ENCODE measurements at regions not wholly inside any gene's neighbourhood (a gene's known extent, or its start where the extent isn't known, plus 50 kb on each side); places are given as distances from the start of the nearest gene placed in this dataset.

DNA sequence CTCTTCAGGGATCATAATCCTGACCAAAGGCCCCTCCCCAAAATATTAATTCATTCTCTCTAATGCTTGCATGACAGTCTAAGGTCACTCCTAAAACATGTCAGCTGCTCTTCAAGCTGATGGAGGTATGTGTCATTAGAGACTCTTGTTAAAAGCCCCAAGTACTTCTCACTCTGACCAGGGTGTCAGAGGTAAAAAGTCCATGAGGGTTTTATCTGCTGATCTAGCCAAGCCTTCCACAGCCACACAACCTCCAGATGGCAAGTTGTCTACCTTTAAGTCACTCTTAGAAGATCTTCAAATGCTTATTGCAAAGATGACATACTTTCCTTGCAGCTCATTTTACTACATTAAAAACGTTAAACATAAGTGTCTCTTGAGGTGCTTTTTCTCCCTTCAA lies 83.6 kb upstream of the ETAA1 start:
- no TSS peak for BruUV-seq (replicated peaks)
- no peak for TF ChIP-seq POLR2AphosphoS5 (IDR thresholded peaks at IDR 0.05; ENCODE audit: insufficient read depth, low read depth, low read length)
- TF ChIP-seq, protein P1, sequence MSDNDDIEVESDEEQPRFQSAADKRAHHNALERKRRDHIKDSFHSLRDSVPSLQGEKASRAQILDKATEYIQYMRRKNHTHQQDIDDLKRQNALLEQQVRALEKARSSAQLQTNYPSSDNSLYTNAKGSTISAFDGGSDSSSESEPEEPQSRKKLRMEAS (IDR thresholded peaks at IDR 0.05; ENCODE audit: insufficient read depth, insufficient read length) = no peak
- no peak for TF ChIP-seq EZH2 (IDR thresholded peaks at IDR 0.05; ENCODE audit: borderline replicate concordance, low read depth, low read length, severe bottlenecking)
- no peak for TF ChIP-seq MYC (IDR thresholded peaks at IDR 0.05; ENCODE audit: low read depth, low read length)
- TF ChIP-seq FOS (IDR thresholded peaks at IDR 0.05; ENCODE audit: borderline replicate concordance, insufficient read depth, low read length) = no peak
- TF ChIP-seq JUN (IDR thresholded peaks at IDR 0.05; ENCODE audit: borderline replicate concordance, insufficient read depth, insufficient read length, low read depth) = no peak
- TF ChIP-seq GATA2 (IDR thresholded peaks at IDR 0.05; ENCODE audit: insufficient read depth, insufficient read length, low read depth, low read length) = no peak
- TF ChIP-seq, protein P2, sequence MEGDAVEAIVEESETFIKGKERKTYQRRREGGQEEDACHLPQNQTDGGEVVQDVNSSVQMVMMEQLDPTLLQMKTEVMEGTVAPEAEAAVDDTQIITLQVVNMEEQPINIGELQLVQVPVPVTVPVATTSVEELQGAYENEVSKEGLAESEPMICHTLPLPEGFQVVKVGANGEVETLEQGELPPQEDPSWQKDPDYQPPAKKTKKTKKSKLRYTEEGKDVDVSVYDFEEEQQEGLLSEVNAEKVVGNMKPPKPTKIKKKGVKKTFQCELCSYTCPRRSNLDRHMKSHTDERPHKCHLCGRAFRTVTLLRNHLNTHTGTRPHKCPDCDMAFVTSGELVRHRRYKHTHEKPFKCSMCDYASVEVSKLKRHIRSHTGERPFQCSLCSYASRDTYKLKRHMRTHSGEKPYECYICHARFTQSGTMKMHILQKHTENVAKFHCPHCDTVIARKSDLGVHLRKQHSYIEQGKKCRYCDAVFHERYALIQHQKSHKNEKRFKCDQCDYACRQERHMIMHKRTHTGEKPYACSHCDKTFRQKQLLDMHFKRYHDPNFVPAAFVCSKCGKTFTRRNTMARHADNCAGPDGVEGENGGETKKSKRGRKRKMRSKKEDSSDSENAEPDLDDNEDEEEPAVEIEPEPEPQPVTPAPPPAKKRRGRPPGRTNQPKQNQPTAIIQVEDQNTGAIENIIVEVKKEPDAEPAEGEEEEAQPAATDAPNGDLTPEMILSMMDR (IDR thresholded peaks at IDR 0.05; ENCODE audit: extremely low read depth in 1 of 2, insufficient read depth in 1 of 2, low read depth in 1 of 2, low read length in 2 of 2) = no peak
- H3K9me3 ChIP-seq (replicated peaks; ENCODE audit: control insufficient read depth, insufficient read depth, low read length) = no peaks in the 10 kb centered on the region
- H4K20me1 ChIP-seq (replicated peaks; ENCODE audit: control insufficient read depth, extremely low read depth, insufficient read depth, low read length) = no peaks in the 10 kb centered on the region
- H3K79me2 ChIP-seq (ENCODE audit: control insufficient read depth, insufficient read depth, low read length) = no peaks in the 10 kb centered on the region
- H3K4me2 ChIP-seq (ENCODE audit: insufficient read depth, low read length) = no peak overlapping the region
- H3K36me3 ChIP-seq (ENCODE audit: control insufficient read depth in 2 of 2, extremely low read depth in 1 of 2, insufficient read depth in 2 of 2, low read length in 2 of 2) = no peaks in the 10 kb centered on the region
- FAIRE-seq (no peak), DNase-seq (ENCODE audit: low read depth, low spot score) (no peak)
- dilution Hi-C loops (cut with MboI; ENCODE audit: extremely low pct_ligation_motif_present, low sequenced_read_pairs) (no loop called here), intact Hi-C loops (cut with micrococcal nuclease) (loop anchor here (2.0 kb wide), 1 partner anchor 683 kb away; no protein-coding TSS in a partner anchor)
- no peak overlapping the region for H3K4me3 ChIP-seq (replicated peaks in 1 of 3; ENCODE audit: insufficient read depth in 1 of 3, low read depth in 1 of 3, low read length in 3 of 3)
- H3K9ac ChIP-seq (replicated peaks; ENCODE audit: extremely low read depth, insufficient read depth, low read length) = no peak overlapping the region
- H3K9me1 ChIP-seq (replicated peaks; ENCODE audit: control insufficient read depth, extremely low read depth, insufficient read depth, low read length) = no peaks in the 10 kb centered on the region
- no peaks in the 10 kb centered on the region for H3K4me1 ChIP-seq (ENCODE audit: control insufficient read depth, extremely low read depth, insufficient read depth, low read length)
- no peak overlapping the region for H3K27ac ChIP-seq (ENCODE audit: insufficient read depth, low read depth, low read length)
- H3K27me3 ChIP-seq (ENCODE audit: control insufficient read depth in 2 of 2, insufficient read depth in 2 of 2, low read length in 2 of 2) = no peaks in the 10 kb centered on the region
- CTCF ChIA-PET = interaction anchor here (1.4 to 1.6 kb wide), 2 partner anchors 9 to 718 kb away, joined by 4 read pairs; no protein-coding TSS in a partner anchor
- POLR2A ChIA-PET = no interaction called here
- no peak overlapping the region for H2AFZ ChIP-seq (ENCODE audit: low read depth, low read length)

All from endothelial cell of umbilical vein (primary cell).